GOT3 (cell line): ENCODE measurements at regions not wholly inside any gene's neighbourhood (a gene's known extent, or its start where the extent isn't known, plus 50 kb on each side); places are given as distances from the start of the nearest gene placed in this dataset.

Experiments
- DNase-seq: peaks from one replicate; lab custom pipeline; 2025; ENCODE audit warnings: mixed read lengths; lab: John Stamatoyannopoulos, UW

GRCh38 chr9:135340726-135341475 is 138.7 kb upstream of the PPP1R26 start:
- no peak for DNase-seq

DNA sequence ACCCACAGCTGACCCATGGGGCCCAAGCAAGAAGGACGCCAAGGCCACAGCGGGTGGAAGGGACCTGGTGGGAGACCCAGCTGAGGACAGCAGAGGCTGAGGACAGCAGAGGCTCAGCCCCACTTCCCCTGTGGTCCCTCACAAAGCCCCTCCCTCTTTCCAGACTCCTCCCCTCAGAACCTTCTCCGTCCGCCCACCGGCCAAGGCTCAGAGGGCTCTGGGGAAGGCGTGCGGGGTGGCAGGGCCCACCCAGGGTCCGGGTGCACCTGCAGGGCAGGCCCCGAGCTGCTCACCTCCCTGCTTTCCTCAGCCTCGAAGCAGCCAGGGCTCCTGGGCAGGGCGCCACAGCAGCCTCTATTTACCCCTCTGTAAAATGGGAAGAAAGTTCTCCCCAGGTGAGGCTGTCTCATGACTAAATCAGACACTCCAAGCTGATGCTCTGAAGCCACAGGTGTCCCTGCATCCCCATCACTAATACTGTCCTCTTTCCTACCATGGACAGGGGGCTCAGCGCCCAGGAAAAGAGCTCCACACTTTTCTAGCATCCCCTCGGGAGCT is 137.9 kb upstream of the PPP1R26 start:
- no peak for DNase-seq

DNA sequence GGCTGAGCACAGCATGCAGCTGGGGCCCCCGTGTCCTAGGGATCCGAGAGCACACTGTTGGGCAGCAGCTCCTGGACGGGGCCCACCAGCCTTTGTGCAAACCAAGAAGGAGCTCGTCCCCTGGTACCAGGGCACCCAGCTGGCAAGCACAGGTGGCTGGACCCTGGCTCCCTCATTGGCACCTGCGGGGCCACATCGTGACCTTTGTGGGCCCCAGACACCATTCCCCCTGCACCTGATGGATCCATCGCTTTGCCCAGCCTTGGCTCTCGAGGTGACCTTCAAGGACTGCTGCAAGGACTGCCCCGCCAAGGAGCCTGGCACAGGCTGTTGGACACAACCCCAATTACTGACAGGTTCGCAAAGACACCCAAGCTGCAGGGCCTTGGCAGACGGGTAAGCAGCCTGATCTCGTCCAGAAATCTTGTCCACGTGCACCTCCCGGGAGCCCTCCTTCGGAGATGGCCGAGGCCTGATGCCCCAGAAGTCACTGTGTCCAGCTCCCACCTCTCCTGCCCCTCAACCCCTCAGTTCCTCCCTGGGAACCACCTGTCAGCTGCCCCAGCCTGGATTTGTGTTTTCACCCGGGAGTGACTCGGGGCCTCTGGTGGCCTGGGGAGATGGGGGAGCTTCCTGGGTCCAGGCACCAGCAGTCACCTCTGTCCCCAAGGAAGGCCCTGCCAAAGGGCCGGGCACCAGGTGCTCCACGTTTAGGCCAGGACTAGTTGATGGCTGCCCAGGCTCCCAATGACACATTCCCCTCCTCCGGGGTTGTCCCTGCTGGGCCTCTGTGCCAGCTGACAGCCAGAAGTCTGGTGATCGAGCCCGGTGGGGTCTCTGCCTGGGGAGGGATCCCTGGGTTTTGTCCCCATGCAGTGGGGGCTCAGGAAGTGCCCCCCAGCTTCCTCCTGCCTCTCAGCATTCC is 137.1 kb upstream of the PPP1R26 start:
- DNase-seq, result no peak

DNA sequence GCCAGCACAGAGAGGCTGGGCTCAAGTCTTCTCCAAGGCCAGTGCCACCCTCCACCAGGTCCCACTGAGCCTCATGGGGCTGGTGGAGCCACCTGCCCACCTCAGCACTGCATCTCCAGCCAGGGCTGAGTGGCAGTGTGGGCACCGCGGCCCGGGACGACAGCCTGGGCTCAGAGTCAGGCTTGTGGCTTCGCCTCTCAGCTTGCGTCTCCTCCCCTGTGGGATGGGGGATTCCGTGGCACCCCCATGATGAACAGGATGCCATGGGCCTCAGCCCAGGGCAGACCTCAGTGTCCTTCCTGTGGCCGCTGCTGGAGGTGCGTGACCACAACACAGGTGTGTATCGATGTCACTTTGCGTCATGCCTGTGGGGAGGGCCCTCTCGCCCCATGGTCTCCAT is 136.4 kb upstream of the PPP1R26 start:
- DNase-seq, result no peak

DNA sequence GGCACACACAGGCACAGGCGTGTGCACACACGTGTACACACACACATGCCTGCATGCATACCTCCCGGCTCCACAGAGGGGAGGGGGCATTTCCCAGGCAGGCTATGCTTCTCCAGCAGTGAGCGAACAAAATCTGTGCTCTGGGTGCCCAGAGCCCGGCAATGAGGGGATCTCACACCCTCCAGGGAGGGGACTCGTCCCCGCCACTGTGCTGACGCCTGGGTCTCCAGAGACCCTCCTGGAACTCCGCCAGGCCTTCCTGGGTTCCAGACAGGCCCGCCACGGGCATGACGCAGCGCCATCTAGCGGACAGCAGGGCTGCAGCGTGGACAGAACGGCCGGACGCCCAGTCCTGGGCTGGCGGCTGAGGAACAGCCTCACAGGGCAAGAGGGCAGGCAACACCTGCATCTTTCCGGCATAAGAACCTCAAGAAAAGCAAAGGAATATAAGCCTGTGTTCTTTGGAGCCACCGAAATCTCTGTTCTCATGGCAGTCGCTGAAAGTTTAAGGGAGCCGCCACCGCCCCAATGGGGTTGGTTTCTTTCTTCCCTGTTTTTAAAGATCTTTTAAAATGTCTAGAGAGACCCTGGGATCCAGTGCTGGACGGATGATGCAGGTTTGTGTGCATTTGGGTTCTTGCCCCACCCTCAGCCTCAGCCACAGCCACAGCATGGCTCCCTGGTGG is 135.6 kb upstream of the PPP1R26 start:
- DNase-seq, result no peak

GRCh38 chr9:135344523-135344901 is 135.1 kb upstream of the PPP1R26 start:
- no peak for DNase-seq

DNA sequence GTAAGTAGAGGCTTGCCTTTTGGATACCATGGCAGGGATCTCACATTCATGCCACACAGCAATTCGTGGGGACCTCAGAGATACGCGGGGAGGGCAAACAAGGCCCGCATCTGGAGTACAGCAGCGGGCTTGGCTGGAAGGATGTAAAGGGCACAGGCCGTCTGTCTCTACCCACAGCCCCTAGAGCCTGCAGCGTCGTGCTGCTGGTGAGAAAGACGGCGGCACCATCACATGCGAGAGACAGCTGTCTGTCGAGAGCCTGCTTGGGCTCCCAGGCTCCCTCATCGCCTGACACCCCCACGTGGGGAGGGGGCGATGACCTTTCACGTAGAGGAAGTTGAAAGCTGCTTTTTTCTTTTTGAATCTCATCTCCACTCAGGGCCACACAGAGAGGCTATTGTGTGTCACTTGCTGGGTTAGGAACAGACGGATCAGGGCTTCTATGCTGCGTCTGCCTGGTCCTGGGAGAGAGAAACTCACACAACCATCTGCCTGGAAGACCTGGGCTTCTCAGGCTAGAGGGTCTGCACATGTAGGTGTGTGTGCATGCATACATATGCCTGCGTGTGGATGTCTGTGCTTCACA is 134.6 kb upstream of the PPP1R26 start:
- no peak for DNase-seq

GRCh38 chr9:135345775-135346433 is 133.7 kb upstream of the PPP1R26 start:
- DNase-seq, result no peak

GRCh38 chr9:135346438-135347050 is 133.0 kb upstream of the PPP1R26 start:
- DNase-seq, result no peak

- no peak for DNase-seq
Observed at GRCh38 chr9:135347461-135347860, 132.1 kb upstream of the PPP1R26 start.

DNA sequence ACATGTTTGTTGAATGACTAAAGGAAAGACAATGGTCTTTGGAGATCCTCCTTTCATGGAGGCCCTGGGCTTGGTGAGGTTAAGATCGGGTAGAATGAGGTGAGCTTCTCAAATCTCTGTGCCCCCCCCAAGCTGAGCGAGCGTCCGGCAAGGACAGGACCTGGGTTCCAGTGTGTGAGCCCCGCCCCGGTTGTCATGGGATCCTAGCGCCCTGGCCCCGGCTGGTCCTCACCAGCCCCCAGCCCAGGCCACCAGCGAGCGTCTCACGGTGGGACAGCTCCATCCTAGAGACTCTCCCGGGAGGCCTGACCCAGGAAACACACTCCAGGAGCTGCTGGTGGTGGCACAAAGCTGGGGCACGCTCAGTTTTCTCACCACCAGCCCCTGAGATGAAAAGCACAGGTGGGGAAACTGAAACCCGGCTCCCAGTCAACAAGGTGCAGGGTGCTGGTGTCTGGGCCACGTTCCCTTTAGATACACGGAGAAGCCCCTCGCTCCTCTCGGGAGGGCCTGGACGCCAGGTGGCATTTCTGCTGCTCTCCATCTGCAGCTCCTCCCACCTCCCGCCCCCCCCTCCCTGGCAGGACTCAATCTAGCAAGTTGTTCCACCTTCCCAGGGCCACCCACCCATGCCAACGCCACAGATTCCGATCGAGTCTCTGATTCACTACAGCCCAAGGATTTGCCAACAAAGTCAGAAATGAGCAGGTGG is 131.3 kb upstream of the PPP1R26 start:
- DNase-seq, result no peak

DNA sequence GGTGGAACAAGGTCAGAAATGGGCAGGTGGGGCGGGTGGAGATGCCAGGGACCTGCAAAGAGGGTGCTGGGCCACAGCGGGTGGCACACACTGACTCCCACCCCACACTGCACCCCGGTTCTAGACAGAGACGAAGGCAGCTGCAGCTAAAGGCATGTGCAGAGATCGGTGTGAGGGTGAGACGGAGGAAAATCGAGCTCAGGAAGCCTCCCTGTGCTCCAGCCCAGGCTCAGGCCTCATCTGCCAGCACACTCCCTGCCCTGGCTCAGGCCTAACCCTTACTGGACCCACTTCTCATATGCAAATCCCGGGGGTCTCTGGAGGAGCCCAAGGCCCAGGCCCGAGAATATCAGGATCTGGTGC is 130.8 kb upstream of the PPP1R26 start:
- no peak for DNase-seq

GRCh38 chr9:135349212-135350002 is 130.2 kb upstream of the PPP1R26 start:
- no peak for DNase-seq

DNA sequence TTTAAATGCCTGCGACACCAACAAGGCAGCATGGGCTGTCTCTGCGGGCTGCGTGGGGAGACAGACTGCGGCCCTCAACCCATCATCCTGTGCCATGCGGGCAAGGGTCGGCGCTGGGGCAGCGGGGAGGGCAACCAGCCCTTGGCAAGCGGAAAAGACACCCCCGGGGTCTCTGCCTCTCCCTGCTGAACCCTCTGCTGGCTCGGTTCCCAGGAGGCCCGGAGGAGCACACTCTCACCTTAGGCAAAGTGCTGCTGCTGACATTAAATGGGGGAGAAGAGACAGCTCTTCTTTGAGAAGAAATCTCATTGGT is 129.6 kb upstream of the PPP1R26 start:
- DNase-seq, result no peak

- no peak for DNase-seq
Observed at GRCh38 chr9:135353935-135354334, 125.6 kb upstream of the PPP1R26 start.

- no peak for DNase-seq
Observed at GRCh38 chr9:135355521-135356011, 124.0 kb upstream of the PPP1R26 start.

DNA sequence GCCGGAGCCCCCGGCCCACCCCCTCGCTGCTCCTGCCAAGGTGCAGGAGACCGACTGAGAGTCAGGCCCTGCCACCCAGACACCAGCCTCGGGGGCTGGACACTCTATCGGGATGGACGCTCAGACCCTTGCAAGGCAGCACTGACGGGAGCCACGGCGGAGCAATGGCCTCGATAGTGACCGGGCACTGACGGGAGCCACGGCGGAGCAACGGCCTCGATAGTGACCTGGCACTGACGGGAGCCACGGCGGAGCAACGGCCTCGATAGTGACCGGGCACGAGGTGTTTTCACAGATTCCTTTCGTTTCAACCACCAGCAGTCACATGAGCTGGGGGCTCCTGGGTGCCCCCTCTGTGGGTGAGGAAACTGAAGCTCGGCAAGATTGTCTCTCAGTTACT is 123.6 kb upstream of the PPP1R26 start:
- no peak for DNase-seq

DNA sequence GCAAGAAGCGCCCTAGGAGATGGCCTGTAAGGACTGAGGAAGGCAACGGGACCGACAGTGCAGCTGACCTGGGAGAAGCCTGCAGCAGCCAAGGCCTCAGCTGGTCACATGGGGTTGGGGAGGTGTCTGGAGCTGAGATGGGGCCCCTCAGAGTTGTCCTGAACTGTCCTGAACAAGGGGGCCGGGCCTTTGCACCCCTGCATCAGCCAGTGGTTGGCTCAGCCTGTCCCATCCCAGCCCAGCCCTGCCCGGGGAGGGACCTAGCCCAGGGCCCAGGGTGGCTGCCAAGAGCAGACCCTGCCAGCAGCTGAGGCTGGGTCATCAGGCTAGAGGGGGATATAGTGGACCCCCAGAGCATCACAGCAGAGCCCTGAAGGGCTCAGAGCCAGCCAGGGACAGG is 122.8 kb upstream of the PPP1R26 start:
- no peak for DNase-seq

DNA sequence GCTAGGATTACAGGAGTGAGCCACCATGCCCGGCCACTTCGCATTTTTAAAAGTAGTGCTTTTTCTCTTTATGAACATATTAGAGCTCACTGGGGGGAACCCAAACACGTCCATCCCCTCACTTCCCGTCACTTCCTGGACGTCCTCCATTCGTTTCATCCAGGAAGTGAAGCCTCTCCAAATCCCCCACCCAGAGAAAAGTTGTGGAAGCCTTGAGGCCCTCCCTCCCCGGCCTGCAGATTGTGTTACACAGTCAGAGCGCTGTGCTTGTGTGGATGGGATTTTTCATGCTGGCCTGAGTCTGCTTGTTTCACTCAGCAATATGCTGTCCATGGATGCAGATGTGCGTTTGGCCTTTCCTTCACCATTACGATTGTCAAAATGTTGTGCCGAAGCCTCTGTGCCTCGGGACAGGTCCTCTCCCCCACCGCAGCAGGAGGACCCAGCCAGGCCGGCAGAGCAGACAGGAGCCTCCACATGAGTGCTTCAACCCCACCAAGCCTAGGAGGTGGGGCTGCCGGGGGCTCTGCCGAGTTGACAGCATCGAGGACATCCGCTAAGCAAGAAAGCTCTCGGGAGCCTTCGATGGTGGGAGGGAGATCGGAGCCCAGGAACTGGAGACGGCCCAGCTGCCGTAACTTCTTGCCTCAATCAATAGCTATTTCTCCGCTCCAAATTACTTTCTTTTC is 121.6 kb upstream of the PPP1R26 start:
- no peak for DNase-seq
